A549 (cell line): ENCODE measurements at regions not wholly inside any gene's neighbourhood (a gene's known extent, or its start where the extent isn't known, plus 50 kb on each side); places are given as distances from the start of the nearest gene placed in this dataset.

ENCODE experiments used
- CEBPB ChIP-seq, 2 experiments: fragments of >200 bp in 1 of 2; sonication (Bioruptor Twin) in 1 of 2; formaldehyde crosslinking in 1 of 2; IDR thresholded peaks; 2 replicates each; pipeline ENCODE4 v1.6.1; 2012 to 2016
- ELK1 ChIP-seq: fragments of 150-350 bp; IDR thresholded peaks from 2 replicates; pipeline ENCODE4 v1.6.1; 2014; ENCODE audit warnings: low read depth, mild to moderate bottlenecking, low read length
- EP300 ChIP-seq, 2 experiments: fragments of >200 bp; sonication (Bioruptor Twin); formaldehyde crosslinking; IDR thresholded peaks; 2 replicates in 1 of 2; 3 replicates in 1 of 2; pipeline ENCODE4 v1.6.1; 2016 to 2017
- HMGXB4 ChIP-seq: fragments of 250-450 bp; sonication (Bioruptor Pico); IDR thresholded peaks from 2 replicates; pipeline ENCODE4 v1.5.0; 2021; ENCODE audit warnings: mild to moderate bottlenecking, moderate library complexity, borderline replicate concordance
- RAD21 ChIP-seq, 2 experiments: fragments of >200 bp in 1 of 2; sonication (Bioruptor Twin) in 1 of 2; formaldehyde crosslinking in 1 of 2; IDR thresholded peaks in 1 of 2; conservative IDR thresholded peaks in 1 of 2; 2 replicates in 1 of 2; 3 replicates in 1 of 2; pipeline ENCODE4 v1.6.1; 2012 to 2018; ENCODE audit warnings: inconsistent platforms in 1 of 2
- TF ChIP-seq, protein P1 (sequence below): IDR thresholded peaks from 2 replicates; pipeline ENCODE4 v1.6.1; 2012
- TF ChIP-seq, protein P2 (sequence below): IDR thresholded peaks from 2 replicates; pipeline ENCODE4 v1.6.1; 2012

DNA sequence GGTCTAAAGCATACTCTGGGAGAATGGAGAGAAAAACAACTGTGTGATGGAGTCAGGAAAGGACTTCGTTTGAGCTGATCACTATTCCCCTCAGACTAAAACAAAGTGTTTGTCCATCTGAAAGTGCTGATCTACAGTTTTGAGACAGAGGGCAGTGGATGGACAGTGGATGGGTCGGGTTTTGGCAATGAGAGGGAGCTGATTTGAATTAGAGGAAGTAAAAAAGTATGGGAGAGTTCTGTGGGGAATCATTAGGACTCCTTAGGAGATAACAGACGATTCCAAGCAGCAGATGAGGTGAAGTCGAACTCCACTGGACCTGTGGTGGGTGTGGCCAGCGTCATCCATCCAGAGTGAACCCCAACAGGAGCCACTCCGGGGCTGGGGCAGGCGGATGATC is 62.3 kb downstream of the PTGS2 start:
- TF ChIP-seq, protein P1, sequence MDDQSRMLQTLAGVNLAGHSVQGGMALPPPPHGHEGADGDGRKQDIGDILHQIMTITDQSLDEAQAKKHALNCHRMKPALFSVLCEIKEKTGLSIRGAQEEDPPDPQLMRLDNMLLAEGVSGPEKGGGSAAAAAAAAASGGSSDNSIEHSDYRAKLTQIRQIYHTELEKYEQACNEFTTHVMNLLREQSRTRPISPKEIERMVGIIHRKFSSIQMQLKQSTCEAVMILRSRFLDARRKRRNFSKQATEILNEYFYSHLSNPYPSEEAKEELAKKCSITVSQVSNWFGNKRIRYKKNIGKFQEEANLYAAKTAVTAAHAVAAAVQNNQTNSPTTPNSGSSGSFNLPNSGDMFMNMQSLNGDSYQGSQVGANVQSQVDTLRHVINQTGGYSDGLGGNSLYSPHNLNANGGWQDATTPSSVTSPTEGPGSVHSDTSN = no peak
- TF ChIP-seq, protein P2, sequence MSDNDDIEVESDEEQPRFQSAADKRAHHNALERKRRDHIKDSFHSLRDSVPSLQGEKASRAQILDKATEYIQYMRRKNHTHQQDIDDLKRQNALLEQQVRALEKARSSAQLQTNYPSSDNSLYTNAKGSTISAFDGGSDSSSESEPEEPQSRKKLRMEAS = no peak
- TF ChIP-seq CEBPB (IDR thresholded peaks at IDR 0.05) = no peak
- no peak for TF ChIP-seq EP300 (IDR thresholded peaks at IDR 0.05)
- peak; percentile 44 to 47; a peak in 4 of 5 replicates for TF ChIP-seq RAD21 (conservative IDR thresholded peaks at IDR 0.05 in 1 of 2, IDR thresholded peaks at IDR 0.05 in 1 of 2)
- no peak for TF ChIP-seq ELK1
- TF ChIP-seq HMGXB4 (CRISPR knock-in tag) = no peak
